HS-27A (cell line): ENCODE measurements at regions not wholly inside any gene's neighbourhood (a gene's known extent, or its start where the extent isn't known, plus 50 kb on each side); places are given as distances from the start of the nearest gene placed in this dataset.
"Not testable (repeated sequence)": the region's sequence is repeated elsewhere in the genome, so short reads cannot be mapped to it uniquely, and the experiment has no call there.

Experiments used
- DNase-seq: peaks from one replicate; pipeline ENCODE4 v3.0.0-alpha.2; 2012; ENCODE audit warnings: low read depth, missing footprints

GRCh38 chr4:149039786-149040185 is 597.6 kb upstream of the NR3C2 start:
- not testable (repeated sequence) for DNase-seq

GRCh38 chr4:149031399-149031798 is 589.2 kb upstream of the NR3C2 start:
- DNase-seq = no peak

GRCh38 chr4:149029056-149029651 is 586.9 kb upstream of the NR3C2 start:
- DNase-seq = no peak

GRCh38 chr4:149026696-149027095 is 584.5 kb upstream of the NR3C2 start:
- no peak for DNase-seq

GRCh38 chr4:149017002-149017734 is 575.0 kb upstream of the NR3C2 start:
- no peak for DNase-seq

- DNase-seq = no peak
Observed at GRCh38 chr4:149009223-149009622, 567.0 kb upstream of the NR3C2 start.

- DNase-seq = no peak
Observed at GRCh38 chr4:149008415-149009025, 566.3 kb upstream of the NR3C2 start.

- DNase-seq = no peak
Observed at GRCh38 chr4:149005191-149005590, 563.0 kb upstream of the NR3C2 start.

- no peak for DNase-seq
Observed at GRCh38 chr4:148999924-149000323, 557.7 kb upstream of the NR3C2 start.

GRCh38 chr4:148998719-148999118 is 556.5 kb upstream of the NR3C2 start:
- DNase-seq = peak; percentile 20

- no peak for DNase-seq
Observed at GRCh38 chr4:148986951-148987350, 544.7 kb upstream of the NR3C2 start.

GRCh38 chr4:148984951-148985350 is 542.7 kb upstream of the NR3C2 start:
- DNase-seq = no peak

GRCh38 chr4:148982200-148982599 is 540.0 kb upstream of the NR3C2 start:
- DNase-seq = no peak

GRCh38 chr4:148980782-148981480 is 538.7 kb upstream of the NR3C2 start:
- DNase-seq = no peak

- no peak for DNase-seq
Observed at GRCh38 chr4:148978301-148978700, 536.1 kb upstream of the NR3C2 start.

- no peak for DNase-seq
Observed at GRCh38 chr4:148975464-148975863, 533.2 kb upstream of the NR3C2 start.

GRCh38 chr4:148965080-148965479 is 522.9 kb upstream of the NR3C2 start:
- no peak for DNase-seq

- no peak for DNase-seq
Observed at GRCh38 chr4:148964456-148964855, 522.2 kb upstream of the NR3C2 start.

GRCh38 chr4:148962539-148963290 is 520.5 kb upstream of the NR3C2 start:
- peak; percentile 34 for DNase-seq

- DNase-seq = no peak
Observed at GRCh38 chr4:148961526-148961925, 519.3 kb upstream of the NR3C2 start.

- DNase-seq = no peak
Observed at GRCh38 chr4:148958317-148958716, 516.1 kb upstream of the NR3C2 start.
